ENCODE measurements at regions not wholly inside any gene's neighbourhood (a gene's known extent, or its start where the extent isn't known, plus 50 kb on each side); places are given as distances from the start of the nearest gene placed in this dataset.
A peak's percentile ranks its signal among the peaks of the same experiment; 100 is the strongest.
"Not testable (repeated sequence)": the region's sequence is repeated elsewhere in the genome, so short reads cannot be mapped to it uniquely, and the experiment has no call there.

DNA sequence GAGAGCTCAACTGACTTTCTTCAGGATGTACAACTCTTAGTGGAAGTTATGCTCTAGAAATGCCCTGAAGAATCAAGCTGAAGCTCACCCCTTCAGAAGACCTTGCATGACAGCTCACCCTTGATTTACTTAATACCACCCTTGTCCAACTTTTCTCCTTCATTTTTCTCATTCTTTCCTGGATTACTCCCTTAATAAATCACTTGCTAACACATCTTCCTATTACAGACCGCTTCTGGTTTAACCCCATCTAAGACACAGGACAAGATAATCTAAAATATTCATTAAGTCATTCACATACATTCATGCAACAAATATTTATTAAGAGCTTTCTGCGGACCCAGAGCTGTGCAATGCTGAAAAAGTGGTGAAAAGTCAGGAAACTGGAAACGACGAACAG lies 630.7 kb upstream of the RORB start:
- DNase-seq (ENCODE audit: low read depth) = no peak

DNA sequence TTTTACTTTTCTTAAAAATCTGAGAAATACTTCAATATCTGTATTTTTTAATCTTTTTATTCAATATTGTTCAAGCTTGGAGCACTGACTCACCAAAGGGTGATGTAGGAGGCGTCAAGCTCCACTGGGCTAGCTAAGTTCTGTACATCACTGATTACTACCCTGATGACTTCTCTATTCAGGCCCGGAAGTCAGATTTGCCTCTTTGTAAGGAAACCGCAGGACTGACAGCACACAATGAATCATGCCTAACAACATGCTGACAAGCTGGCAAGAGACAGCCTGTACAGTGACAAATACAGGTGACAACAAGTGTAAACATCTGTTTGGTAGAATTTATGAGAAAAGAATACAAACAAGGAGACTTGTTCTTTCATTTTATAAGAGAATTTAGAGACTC lies 627.9 kb upstream of the RORB start:
- DNase-seq (ENCODE audit: low read depth) = peak; percentile 16

DNA sequence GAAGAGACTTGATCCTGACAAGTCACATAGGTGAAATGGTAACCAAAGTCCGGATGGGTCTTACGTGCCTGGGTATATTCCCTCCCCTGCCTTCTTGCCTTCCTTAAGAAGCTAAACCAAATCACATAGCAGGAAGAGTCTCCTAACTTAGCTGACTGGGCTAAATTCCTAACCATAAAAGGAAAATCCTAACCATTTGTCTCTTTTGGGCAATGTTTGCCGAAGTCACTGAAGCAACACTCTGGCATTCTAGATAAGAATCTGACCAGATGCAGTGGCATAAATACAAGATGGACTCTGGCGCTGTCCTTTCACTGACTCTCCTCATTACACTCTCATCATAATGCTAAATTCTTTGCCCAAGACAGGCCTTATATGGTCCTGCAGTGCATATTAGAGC lies 625.5 kb upstream of the RORB start:
- no peak for DNase-seq (ENCODE audit: low read depth)

DNA sequence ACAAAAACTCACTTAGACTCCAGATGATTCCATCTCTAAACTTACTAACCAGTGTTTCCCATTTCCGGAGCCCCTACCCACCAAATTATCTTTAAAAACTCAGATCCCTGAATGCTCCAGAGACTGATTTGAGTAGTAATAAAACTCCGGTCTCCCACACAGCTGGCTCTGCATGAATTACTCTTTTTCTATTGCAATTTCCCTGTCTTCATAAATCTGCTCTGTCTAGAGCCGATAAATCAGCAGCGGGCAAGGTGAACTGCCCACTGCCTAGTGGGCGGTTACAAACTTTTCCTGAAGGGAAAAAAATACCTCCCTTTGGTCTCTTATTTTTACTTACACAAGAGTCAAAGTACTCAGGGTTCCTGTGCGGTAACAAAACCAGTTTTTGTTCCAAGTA lies 624.4 kb upstream of the RORB start:
- DNase-seq (ENCODE audit: low read depth) = no peak

DNA sequence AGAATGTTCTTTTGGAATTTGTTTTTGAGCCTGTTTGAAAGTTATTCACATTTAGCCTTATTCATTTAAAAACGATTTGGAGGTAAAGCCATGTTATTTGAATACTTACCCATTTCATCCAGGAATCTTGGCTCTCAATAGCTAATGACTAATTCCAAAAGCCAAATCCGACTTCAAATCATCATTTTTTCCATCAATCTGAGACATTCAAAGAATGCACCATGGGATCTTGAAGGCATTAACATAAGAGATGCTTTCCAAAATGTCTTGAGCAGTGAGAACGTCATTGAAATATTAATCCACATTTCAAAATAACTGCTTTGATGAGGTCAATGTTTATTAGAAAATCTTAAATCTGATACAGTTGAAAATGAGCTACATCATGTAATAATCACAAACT lies 617.0 kb upstream of the RORB start:
- DNase-seq (ENCODE audit: low read depth) = no peak

DNA sequence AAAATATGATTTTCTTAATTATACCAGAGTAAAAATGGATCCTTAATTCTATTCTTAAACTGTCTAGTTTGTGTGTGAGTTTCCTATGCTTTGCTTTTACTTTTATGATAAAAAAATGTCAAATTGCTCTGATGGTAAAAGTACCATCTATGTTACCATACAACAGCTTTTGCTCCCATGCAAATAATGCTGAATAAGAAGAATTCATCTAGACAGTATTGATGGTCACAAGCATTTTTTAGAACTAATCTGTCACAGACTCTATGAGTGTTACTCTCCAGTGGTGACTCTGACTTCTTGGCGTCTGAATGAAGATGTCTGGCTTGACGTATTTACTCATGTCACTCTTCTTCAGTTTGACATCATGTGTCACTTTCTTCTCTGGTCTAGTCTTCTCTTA lies 608.1 kb upstream of the RORB start:
- DNase-seq (ENCODE audit: low read depth) = no peak

DNA sequence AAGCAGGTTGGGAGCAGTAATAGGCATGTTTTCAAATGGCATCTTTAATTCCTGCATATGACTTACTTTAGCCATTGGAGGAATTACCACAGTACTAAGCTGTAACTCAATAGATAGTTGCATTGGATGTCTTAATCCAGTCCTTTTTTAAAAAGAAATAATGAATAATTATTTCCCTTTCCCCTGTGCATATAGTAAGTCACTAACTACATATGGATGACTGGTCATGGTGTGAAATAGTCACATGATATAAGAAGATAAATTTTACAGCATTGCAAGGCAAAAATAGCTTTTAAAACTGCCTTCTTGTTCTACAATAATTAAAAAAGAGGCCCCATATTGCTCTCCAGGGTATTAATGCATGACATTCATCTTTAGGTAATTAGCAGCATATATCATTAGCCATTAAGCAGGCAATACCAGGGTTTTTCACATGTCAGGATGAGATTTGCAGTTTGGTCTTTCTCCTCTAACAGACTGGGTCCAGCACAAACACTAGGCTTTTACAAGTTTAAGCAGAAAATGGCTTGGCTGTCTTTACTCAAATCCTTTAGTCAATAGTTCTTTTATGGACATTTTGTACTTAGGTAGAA lies 606.4 kb upstream of the RORB start:
- DNase-seq (ENCODE audit: low read depth) = no peak

DNA sequence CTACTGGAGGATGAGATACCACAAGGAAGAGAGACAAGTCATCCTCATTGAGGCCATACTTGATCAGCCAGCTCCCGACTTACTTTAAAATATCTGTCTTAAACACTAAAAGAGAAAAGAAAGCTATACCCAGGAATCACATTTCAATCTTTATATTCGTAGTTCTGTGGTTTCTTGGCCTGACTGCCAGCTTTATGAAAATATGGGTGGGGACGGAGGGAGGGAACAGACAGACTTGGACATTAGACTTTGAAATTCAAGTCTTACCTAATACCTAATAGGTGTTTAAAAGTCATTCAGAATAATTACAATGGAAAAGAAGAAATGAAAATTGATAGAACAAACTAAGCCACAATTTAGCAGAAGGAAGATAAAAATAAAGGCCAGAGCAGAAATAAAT lies 604.8 kb upstream of the RORB start:
- no peak for DNase-seq (ENCODE audit: low read depth)

DNA sequence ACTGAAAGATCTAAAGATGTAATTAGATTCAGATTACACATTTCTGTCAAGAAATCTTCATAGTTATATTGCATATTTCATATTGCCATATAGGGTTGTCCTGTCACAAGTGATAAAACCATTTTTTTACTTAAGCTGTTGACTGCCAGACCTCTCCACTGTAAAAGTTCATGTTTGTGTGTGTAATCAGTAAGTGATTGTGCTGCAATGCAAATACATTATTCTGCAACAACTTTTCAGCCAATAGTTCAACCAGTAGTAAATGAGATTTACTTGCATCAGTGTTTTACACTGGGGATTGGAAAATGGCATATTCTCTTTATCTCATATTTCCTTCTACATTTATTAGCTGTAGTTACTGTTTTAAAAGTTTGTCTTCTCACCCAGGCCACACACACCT lies 603.9 kb upstream of the RORB start:
- DNase-seq (ENCODE audit: low read depth) = no peak

DNA sequence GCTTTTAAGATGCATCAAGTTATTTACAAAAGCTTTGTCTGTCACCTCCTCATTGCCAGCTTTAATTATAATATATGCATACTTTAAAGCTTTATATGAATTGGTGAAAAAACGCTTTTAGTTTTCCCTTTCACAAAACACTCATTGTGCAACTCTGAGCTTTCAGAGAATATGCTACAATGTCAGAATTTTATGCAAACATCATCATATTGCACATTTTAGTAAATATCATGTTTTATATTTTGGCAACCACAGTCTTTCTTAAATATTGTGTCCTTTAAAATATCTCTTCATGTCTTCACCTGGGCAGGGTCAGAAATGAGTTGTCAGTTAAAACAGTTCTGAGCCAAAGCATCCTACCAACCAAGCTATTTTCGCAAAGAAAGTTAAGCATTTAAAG lies 601.1 kb upstream of the RORB start:
- no peak for DNase-seq (ENCODE audit: low read depth)

DNA sequence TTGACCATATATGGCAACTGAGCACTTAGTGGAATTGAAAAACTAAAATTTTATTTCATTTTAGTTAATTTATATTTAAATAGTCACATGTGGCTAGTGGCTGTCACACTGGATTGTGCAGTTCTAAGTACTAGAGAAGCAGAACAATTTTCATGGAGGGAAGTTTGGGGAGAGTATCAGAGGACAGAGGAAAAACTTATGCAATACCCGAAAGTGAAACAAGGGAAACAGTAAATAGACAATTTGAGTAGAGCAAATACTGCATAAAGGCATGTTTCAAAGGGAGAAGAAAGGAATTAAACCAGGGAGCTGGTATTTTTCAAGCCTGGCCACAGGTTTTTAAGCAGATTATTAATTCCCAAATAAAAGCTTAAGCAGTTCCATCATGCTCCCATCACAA lies 590.5 kb upstream of the RORB start:
- no peak for DNase-seq (ENCODE audit: low read depth)

DNA sequence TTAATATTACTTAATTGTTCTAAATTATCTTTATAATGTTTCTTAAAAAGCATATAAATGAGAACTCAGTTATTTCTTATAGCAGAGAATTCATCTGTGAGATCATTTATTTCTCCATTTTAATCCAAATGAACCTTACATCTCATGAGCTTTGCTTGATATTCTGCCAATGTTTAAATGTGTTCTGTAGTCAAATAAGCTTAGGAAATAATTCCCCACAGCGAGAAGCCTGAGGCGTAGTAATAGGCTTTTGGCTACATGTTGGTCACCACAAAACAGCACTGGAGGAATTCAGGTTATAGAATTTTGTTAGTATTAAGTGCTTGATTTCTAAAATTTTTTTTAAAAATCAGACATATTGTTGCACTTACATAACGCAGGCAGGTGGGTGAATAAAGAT lies 585.3 kb upstream of the RORB start:
- no peak for DNase-seq (ENCODE audit: low read depth)

DNA sequence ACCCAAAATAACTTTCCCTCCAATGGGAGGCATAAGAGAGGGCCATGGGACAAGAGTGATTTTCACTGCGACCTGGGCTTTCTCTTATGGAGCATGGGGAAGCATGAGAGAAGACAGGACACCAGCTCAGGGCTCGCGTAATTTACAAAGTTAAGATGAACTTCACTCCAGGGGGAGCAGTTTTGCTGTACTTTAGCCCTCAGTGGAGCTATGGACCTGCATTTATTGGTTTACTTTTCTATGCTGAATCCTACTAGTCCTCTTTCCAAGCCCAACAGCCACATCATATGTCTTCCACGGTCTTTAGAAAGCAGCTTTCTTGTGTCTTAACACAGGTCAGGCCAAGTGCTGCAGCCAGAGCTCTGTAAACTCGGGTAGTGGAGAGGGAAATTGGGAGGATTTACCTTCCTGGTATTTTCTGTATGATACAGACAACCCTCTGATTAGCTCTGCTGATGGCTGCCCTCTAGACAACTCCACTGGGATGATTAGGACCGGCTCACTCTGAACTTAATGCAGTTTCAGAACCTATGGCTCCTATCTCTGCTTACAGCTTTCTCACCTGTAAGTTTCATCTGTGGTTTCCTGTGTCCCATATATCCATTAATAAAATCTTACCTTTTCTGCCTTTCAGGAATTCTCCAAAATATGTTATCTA lies 581.0 kb upstream of the RORB start:
- no peak for DNase-seq (ENCODE audit: low read depth)

DNA sequence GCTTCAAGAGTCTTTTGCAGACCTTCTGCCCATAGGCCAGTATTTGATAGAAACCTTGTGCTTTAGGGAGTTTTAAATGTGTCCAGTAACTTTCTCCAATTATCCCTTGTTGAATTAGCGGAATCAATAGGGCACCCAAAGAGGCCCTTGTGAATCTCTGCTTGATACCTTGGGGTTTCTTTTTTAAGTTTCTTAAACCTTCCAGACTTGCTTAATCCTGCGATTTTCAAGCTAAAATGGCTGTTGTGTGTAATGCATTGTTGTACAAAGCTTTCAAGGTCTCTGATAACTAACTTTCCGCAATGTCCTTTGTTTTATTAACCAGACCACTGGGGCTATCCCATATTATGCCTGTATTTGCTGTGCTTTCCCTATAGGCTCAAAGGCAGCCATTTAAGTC lies 577.4 kb upstream of the RORB start:
- DNase-seq (ENCODE audit: low read depth) = no peak

DNA sequence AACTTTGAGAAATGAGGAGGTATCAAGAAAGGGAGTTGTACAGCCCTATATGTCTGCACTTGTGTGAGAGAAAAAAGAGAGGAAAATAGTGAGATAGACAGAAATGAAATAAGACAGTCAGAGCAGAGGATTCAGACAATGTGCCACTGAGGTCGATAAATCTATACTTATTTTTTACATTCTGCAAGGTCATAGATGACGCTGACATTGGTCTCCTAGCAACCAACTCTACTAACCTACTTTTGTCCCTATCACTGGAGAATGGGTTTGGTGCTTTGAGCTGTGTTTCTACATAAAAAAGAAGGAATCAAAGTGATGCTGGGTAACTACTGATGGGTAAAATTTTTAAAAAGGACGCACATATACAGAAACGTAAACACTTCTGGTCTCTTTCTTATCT lies 573.3 kb upstream of the RORB start:
- DNase-seq (ENCODE audit: low read depth) = no peak

DNA sequence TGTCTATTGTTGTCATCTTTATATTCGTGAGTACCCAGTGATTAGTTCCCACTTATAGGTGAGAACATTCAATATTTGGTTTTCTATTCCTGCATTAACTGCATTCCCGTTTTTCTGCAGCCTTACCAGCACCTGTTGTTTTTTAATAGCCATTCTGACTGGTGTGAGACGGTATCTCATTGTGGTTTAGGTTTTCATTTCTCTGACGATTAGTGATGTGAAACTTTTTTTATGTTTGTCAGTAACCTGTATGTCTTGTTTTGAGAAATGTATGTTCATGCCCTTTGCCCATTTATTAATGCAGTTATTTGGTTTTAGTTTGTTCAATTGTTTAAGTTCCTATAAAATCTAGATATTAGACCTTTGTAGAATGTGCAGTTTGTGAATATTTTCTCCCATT lies 546.0 kb upstream of the RORB start:
- no peak for DNase-seq (ENCODE audit: low read depth)

DNA sequence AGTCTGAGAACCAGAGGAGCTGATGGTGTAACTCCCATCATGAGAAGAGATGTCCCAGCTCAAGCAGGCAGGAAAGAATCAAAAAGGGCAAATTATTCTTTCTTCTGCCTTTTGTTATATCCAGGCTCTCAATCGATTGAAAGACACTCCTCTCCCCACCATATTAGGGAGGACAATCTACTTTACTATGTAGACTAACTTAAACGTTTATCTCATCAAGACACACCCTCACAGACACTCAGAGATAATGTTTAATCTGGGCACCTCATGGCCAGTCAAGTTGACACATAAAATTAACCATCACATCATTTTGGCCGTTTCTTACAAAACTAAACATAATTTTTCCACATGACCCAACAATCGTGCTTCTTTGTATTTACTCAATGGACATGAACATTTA lies 534.3 kb upstream of the RORB start:
- DNase-seq (ENCODE audit: low read depth) = no peak

DNA sequence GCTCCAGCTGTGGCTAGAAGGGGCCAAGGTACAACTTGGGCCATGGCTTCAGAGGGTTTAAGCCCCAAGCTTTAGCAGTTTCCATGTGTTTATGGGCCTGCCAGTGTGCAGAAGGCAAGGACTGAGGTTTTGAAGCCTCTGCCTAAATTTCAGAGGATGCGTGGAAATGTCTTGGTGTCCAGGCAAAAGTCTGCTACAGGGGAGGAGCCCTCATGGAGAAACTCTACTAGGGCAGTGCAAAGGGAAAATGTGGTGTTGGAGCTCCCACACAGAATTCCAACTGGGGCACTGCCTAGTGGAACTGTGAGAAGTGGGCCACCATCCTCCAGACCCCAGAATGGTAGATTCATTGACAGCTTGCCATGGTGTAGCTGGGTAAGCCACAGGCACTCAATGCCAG lies 527.2 kb upstream of the RORB start:
- DNase-seq (ENCODE audit: low read depth) = no peak

DNA sequence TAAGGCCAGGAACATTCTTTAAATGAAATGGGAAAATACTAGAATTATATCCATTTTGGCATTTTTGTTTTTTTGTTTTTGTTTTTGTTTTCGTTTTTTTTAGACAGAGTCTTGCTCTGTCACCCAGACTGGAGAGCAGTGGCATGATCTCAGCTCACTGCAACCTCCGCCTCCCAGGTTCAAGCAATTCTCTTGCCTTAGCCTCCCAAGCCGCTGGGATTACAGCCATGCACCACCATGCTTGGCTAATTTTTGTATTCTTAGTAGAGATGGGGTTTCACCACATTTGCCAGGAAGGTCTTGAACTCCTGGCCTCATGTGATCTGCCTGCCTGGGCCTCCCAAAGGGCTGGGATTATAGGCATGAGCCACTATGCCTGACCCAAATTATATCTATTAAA lies 520.7 kb upstream of the RORB start:
- not testable (repeated sequence) for DNase-seq (ENCODE audit: low read depth)

DNA sequence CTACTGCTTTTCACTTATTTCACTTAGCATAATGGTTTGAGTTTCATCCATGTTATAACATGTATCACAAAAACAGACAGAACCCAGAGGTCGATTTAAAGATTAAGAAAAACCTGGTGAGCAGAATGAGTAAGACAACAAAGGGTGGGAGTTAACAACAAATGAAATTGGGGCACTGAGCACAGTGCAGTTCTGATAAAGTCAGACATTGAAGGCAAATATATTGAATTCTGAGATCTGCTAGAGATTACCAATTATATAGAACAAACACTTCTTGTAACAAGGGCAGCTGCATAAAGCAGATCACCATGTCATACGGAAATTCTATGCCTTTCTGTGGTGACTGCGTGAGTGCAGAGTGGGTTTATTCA lies 517.3 kb upstream of the RORB start:
- no peak for DNase-seq (ENCODE audit: low read depth)

DNA sequence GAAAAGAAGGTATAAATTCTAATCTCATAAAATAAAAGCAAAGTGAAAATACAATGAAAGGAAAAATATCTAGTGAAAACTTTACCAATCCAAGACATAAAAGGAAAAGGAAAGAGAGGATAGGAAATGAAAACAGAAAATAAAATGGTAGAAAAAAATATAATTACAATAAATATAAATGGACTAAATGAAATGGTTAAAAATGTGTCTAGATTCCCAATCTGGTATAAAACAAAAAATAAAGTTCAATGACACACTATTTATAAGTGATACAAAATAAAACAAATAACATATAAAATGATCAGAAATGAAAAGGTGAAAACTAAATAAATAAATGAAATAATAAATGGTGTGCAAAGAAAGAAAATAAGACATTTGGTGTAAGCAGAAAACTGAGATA lies 516.4 kb upstream of the RORB start:
- no peak for DNase-seq (ENCODE audit: low read depth)

DNA sequence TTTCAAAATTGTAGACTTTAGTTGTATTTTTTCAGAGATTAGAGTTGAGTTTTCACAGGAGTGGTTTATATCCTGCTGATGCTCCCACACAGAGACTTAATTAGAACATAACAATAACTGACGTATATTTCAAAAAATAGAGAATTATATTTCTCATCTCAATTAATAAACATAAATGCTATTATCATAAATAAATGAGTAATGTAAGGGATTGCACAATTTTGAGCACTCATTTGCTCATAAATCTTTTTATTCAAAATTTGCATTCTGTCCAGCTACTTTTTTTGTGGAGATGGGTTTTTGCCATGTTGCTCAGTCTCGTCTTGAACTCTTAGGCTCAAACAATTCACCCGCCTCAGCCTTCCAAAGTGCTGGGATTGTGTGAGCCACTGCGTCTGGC lies 515.7 kb upstream of the RORB start:
- no peak for DNase-seq (ENCODE audit: low read depth)

DNA sequence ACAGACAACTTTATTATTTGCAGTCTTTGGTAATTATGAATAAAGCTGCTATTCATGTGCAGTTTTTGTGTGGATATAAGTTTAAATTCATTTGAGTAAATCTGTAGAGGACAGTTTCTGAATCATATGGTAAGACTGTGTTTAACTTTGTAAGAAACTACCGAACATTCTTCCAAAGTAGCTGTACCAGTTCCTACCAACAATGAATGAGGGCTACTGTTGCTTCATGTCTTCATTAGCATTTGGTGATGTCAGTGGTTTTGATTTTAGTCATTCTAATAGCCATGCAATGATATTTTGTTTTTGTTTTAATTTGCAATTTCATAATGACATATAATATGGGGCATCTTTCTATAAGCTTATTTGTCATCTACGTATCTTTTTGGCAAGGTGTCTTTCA lies 501.3 kb upstream of the RORB start:
- DNase-seq (ENCODE audit: low read depth) = no peak

DNA sequence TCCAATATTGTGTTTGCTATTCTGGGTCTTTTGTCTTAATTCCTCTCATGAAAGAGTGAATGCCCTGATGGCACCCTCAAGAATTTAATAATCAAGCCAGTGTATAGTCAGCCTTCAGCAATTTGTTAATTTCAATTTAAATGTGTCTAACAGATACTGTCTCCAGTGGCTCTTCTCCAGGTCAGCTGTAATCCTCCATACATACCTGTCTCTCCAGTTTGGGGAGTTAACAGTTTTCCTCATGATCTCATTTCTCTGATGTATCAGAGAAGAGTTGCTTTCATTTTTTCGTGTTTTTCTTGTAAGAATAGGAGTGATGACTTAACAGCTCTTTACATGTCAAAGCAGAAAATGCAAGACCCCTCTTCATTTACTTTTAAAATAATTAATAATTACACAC lies 500.3 kb upstream of the RORB start:
- DNase-seq (ENCODE audit: low read depth) = no peak

DNA sequence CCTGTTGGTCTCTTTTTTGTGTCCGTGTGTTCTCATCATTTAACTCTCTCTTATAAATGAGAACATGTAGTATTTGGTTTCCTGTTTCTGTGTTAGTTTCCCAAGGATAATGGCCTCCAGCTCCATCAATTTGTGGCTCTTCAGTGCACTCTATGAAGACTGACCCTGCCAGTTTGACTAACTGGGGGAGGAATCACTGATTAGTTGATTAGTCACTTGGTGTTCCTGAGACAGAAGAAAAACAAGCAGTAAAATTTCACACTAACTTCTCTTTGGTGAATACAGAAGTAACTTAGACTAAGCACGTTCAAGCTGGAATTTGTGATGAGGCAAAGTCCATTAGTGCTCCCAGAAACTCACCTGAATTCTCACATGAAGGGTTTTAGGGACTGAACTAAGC lies 495.8 kb upstream of the RORB start:
- no peak for DNase-seq (ENCODE audit: low read depth)
